Heart left ventricle (tissue), 13 donors: ENCODE measurements at regions not wholly inside any gene's neighbourhood (a gene's known extent, or its start where the extent isn't known, plus 50 kb on each side); places are given as distances from the start of the nearest gene placed in this dataset.

Source experiments
- CTCF ChIP-seq, 12 donors: fragments of 200-600 bp; sonication (generic) in 4 of 12; IDR thresholded peaks; one replicate each; pipeline versions ENCODE4 v1.5.0 to v1.8.0; 2018 to 2022; ENCODE audit warnings: antibody characterized with exemption in 12 of 12, mild to moderate bottlenecking in 5 of 12
- POLR2A ChIP-seq, 2 donors: fragments of 450-650 bp; IDR thresholded peaks; one replicate each; pipeline ENCODE4 v1.6.1; 2017; ENCODE audit warnings: antibody characterized with exemption in 2 of 2, mild to moderate bottlenecking in 2 of 2, moderate library complexity in 2 of 2
- donor health status: ischemic (EF 13 %, LVEDD 7.1; RV severe dilation, severe dysfunction).
- donor health status: DM: no; HTN: yes; CAD: no.
- donor health status: DM: no; HTN: no; CAD: no.
- donor health status: ischemic (EF 25% LVEDD 6.9; RV normal size, moderate dysfunction).
- donor health status: ischemic (EF 25% LVEDD 5.7; RV mildly dilated, moderate dysfunction).
- donor health status: ischemic (EF 35%, LVEDD 5.7; RV mildly dilated, moderate dysfunction).
- donor health status: nonischemic (EF 11% LVEDD 7.7; RV severe dilation, severe dysfunction).
- donor health status: DM: yes; HTN: yes; CAD: no.
- donor health status: PGD.
- donor health status: ischemic (EF 29% LVEDD 5.4; RV normal size, mild dysfunction).
- donor health status: nonischemic (EF 23%, LVEDD 6.1; RV moderate dilation, normal function).

DNA sequence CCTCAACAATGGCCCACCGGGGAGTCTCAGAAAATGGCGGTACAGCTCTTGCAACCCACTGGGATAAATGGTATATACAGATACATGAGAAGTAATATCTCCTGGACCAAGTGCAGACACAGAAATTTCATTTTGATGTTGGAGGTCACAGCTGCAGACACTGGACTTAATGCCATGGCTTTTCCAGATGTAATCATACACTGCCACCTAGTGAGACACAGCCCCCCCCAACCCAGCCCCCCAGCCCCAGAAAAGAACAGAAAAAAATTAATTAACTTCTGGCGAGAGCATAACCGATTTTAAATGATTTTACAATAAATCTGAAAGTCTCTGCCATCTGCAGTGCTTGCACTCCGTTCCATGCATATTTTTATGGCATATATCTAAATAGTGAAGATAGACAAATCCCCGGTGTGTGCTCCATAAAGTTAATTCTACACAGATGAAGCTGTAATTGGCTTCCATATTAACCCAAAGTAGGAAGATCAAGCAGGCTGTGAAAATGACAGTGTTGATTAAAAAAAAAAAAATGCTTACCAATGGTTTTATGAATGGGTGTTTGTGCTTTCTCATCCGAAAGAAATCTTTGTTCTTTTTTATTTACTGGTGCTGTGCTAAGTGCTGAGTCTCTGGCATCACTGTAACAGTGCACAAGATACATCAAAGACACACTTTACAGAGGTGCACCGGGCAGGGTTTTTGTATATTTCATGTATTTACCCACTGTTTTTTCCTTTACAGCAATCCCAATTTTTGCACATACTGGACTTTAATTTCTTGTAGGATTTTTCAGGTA is 804.1 kb downstream of the TFAP2A start:
- TF ChIP-seq CTCF (IDR thresholded peaks at IDR 0.05), result no peak
- no peak for TF ChIP-seq POLR2A (IDR thresholded peaks at IDR 0.05)
